ENCODE measurements at regions not wholly inside any gene's neighbourhood (a gene's known extent, or its start where the extent isn't known, plus 50 kb on each side); places are given as distances from the start of the nearest gene placed in this dataset.
A peak's percentile ranks its signal among the peaks of the same experiment; 100 is the strongest.

GRCh38 chr4:43842594-43842993, 606.0 kb downstream of the KCTD8 start:
- DNase-seq (ENCODE audit: low spot score) (no peak), ATAC-seq (ENCODE audit: low FRiP score) (no peak)
- no peak for TF ChIP-seq CTCF (IDR thresholded peaks at IDR 0.05)

- ATAC-seq (ENCODE audit: low FRiP score): no peak
- no peak for TF ChIP-seq CTCF (IDR thresholded peaks at IDR 0.05)
- DNase-seq (ENCODE audit: low spot score): no peak
These were observed 605.1 kb downstream of the KCTD8 start for GRCh38 chr4:43843501-43843900.

- no peak for DNase-seq (ENCODE audit: low spot score)
- TF ChIP-seq CTCF (IDR thresholded peaks at IDR 0.05): no peak
- ATAC-seq (ENCODE audit: low FRiP score): no peak
These were observed 602.5 kb downstream of the KCTD8 start for GRCh38 chr4:43846111-43846587.

GRCh38 chr4:43853565-43854264, 594.9 kb downstream of the KCTD8 start:
- ATAC-seq (ENCODE audit: low FRiP score): peak; percentile 96
- no peak for DNase-seq (ENCODE audit: low spot score)
- no peak for TF ChIP-seq CTCF (IDR thresholded peaks at IDR 0.05)

GRCh38 chr4:43855283-43855682, 593.3 kb downstream of the KCTD8 start:
- ATAC-seq (ENCODE audit: low FRiP score) (no peak), DNase-seq (ENCODE audit: low spot score) (no peak)
- no peak for TF ChIP-seq CTCF (IDR thresholded peaks at IDR 0.05)

- DNase-seq (ENCODE audit: low spot score) (no peak), ATAC-seq (ENCODE audit: low FRiP score) (no peak)
- no peak for TF ChIP-seq CTCF (IDR thresholded peaks at IDR 0.05)
These were observed 583.9 kb downstream of the KCTD8 start for GRCh38 chr4:43864616-43865146.

- TF ChIP-seq CTCF (IDR thresholded peaks at IDR 0.05): no peak
- ATAC-seq (ENCODE audit: low FRiP score): no peak
These were observed 580.7 kb downstream of the KCTD8 start for GRCh38 chr4:43867908-43868307.

More at GRCh38 chr4:43867908-43868307, 580.7 kb downstream of the KCTD8 start:
- no peak for DNase-seq (ENCODE audit: low spot score)
